ENCODE measurements at regions not wholly inside any gene's neighbourhood (a gene's known extent, or its start where the extent isn't known, plus 50 kb on each side); places are given as distances from the start of the nearest gene placed in this dataset.

DNA sequence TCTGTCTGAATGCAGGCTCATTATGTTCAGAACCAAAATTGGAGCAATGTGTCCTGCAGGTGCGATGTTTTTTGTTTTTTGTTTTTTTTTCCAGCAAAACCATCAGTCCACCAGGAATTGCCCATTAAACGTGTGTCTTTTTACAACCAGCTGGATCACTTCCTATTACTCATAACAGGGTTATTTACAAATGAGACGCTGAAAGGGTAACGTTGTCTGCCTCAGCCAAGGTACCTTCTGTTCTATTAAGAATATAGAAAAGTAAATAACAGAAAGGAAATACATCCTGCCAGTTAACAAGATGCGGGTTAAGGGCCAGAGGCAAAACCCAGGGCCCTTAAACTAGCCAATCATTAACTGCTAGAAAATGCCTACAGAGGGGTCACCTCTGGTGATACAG, 590.4 kb downstream of the TBC1D4 start:
- FAIRE-seq (no peak), ATAC-seq (no peak), DNase-seq (ENCODE audit: low read depth, low spot score) (no peak)
- Histone ChIP-seq H3K4me1 (ENCODE audit: control insufficient read depth, insufficient read depth, low read length) (no peaks in the 10 kb centered on the region), H3K79me2 (ENCODE audit: control insufficient read depth, insufficient read depth, low read length) (no peaks in the 10 kb centered on the region), H4K20me1 (ENCODE audit: control insufficient read depth, insufficient read depth) (no peaks in the 10 kb centered on the region), H2AFZ (ENCODE audit: control insufficient read depth, low read depth, low read length) (no peak overlapping the region), H3K4me2 (ENCODE audit: control insufficient read depth, insufficient read depth) (no peak overlapping the region), H3K4me3 (no peak overlapping the region), H3K9me3 (replicated peaks; ENCODE audit: control insufficient read depth, insufficient read depth, low read length) (no peaks in the 10 kb centered on the region), H3K27me3 (replicated peaks in 1 of 2; ENCODE audit: control insufficient read depth in 2 of 2, insufficient read depth in 2 of 2, low read length in 1 of 2) (no peaks in the 10 kb centered on the region), H3K27ac (ENCODE audit: control insufficient read depth, insufficient read depth) (no peak overlapping the region), H3K36me3 (ENCODE audit: control insufficient read depth in 2 of 2, insufficient read depth in 2 of 2, low read length in 1 of 2) (no peaks in the 10 kb centered on the region), H3K9ac (ENCODE audit: control insufficient read depth, insufficient read depth, low read length) (no peak overlapping the region)
- TF ChIP-seq, protein P1, sequence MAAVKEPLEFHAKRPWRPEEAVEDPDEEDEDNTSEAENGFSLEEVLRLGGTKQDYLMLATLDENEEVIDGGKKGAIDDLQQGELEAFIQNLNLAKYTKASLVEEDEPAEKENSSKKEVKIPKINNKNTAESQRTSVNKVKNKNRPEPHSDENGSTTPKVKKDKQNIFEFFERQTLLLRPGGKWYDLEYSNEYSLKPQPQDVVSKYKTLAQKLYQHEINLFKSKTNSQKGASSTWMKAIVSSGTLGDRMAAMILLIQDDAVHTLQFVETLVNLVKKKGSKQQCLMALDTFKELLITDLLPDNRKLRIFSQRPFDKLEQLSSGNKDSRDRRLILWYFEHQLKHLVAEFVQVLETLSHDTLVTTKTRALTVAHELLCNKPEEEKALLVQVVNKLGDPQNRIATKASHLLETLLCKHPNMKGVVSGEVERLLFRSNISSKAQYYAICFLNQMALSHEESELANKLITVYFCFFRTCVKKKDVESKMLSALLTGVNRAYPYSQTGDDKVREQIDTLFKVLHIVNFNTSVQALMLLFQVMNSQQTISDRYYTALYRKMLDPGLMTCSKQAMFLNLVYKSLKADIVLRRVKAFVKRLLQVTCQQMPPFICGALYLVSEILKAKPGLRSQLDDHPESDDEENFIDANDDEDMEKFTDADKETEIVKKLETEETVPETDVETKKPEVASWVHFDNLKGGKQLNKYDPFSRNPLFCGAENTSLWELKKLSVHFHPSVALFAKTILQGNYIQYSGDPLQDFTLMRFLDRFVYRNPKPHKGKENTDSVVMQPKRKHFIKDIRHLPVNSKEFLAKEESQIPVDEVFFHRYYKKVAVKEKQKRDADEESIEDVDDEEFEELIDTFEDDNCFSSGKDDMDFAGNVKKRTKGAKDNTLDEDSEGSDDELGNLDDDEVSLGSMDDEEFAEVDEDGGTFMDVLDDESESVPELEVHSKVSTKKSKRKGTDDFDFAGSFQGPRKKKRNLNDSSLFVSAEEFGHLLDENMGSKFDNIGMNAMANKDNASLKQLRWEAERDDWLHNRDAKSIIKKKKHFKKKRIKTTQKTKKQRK (IDR thresholded peaks at IDR 0.05; ENCODE audit: low read depth, low read length), result no peak
- TF ChIP-seq, protein P2, sequence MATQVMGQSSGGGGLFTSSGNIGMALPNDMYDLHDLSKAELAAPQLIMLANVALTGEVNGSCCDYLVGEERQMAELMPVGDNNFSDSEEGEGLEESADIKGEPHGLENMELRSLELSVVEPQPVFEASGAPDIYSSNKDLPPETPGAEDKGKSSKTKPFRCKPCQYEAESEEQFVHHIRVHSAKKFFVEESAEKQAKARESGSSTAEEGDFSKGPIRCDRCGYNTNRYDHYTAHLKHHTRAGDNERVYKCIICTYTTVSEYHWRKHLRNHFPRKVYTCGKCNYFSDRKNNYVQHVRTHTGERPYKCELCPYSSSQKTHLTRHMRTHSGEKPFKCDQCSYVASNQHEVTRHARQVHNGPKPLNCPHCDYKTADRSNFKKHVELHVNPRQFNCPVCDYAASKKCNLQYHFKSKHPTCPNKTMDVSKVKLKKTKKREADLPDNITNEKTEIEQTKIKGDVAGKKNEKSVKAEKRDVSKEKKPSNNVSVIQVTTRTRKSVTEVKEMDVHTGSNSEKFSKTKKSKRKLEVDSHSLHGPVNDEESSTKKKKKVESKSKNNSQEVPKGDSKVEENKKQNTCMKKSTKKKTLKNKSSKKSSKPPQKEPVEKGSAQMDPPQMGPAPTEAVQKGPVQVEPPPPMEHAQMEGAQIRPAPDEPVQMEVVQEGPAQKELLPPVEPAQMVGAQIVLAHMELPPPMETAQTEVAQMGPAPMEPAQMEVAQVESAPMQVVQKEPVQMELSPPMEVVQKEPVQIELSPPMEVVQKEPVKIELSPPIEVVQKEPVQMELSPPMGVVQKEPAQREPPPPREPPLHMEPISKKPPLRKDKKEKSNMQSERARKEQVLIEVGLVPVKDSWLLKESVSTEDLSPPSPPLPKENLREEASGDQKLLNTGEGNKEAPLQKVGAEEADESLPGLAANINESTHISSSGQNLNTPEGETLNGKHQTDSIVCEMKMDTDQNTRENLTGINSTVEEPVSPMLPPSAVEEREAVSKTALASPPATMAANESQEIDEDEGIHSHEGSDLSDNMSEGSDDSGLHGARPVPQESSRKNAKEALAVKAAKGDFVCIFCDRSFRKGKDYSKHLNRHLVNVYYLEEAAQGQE (IDR thresholded peaks at IDR 0.05; ENCODE audit: low read depth, low read length), result no peak
- no peak for TF ChIP-seq POLR2AphosphoS2 (IDR thresholded peaks at IDR 0.05; ENCODE audit: low read depth, low read length)
- in situ Hi-C loops (cut with MboI), result no loop called here
- POLR2A ChIA-PET, result no interaction called here
- 56% methylated on average over 5 of the region's 5 CpGs for WGBS (ENCODE audit: insufficient coverage, insufficient replicate concordance, low lambda C conversion rate, missing lambda C conversion rate)
- SMC1A ChIA-PET (ENCODE audit: uncharacterized antibody, unreplicated experiment), result no interaction called here
- CTCF ChIA-PET, result interaction anchor here (1.2 kb wide), 1 partner anchor 193 kb away, joined by 3 read pairs; no protein-coding TSS in a partner anchor
- BruUV-seq (replicated peaks), result no TSS peak
- RAD21 ChIA-PET (ENCODE audit: unreplicated experiment), result no interaction called here
- intact Hi-C loops (cut with micrococcal nuclease; ENCODE audit: unreplicated experiment), result no loop called here
